HFF-Myc (cell line): ENCODE measurements at regions not wholly inside any gene's neighbourhood (a gene's known extent, or its start where the extent isn't known, plus 50 kb on each side); places are given as distances from the start of the nearest gene placed in this dataset.

Experiments
- DNase-seq: peaks from one replicate; pipeline ENCODE4 v3.0.0-alpha.2; 2011; ENCODE audit warnings: low read depth; ENCODE audit errors: extremely low read depth
- H3K4me3 ChIP-seq: replicated peaks from 2 replicates; pipeline ENCODE4 v1.5.1; 2011; ENCODE audit warnings: low read depth, mild to moderate bottlenecking, control low read depth, low read length
- CTCF ChIP-seq: IDR thresholded peaks from 2 replicates; pipeline ENCODE4 v1.5.1; 2012; ENCODE audit warnings: mild to moderate bottlenecking, low read depth, low read length, control low read depth; ENCODE audit errors: missing control alignments

- TF ChIP-seq CTCF = no peak
- DNase-seq = no peak
- H3K4me3 ChIP-seq = no peak overlapping the region
Observed at GRCh38 chr10:131478377-131478989, 167.0 kb upstream of the TCERG1L start.

- DNase-seq = no peak
- TF ChIP-seq CTCF = no peak
- no peak overlapping the region for H3K4me3 ChIP-seq
Observed at GRCh38 chr10:131480066-131480465, 168.5 kb upstream of the TCERG1L start.

- no peak for TF ChIP-seq CTCF
- no peak overlapping the region for H3K4me3 ChIP-seq
- no peak for DNase-seq
Observed at GRCh38 chr10:131480861-131481260, 169.3 kb upstream of the TCERG1L start.

- TF ChIP-seq CTCF = no peak
- no peak for DNase-seq
- no peak overlapping the region for H3K4me3 ChIP-seq
Observed at GRCh38 chr10:131485732-131486131, 174.2 kb upstream of the TCERG1L start.

GRCh38 chr10:131487822-131488221 is 176.3 kb upstream of the TCERG1L start:
- TF ChIP-seq CTCF = no peak
- H3K4me3 ChIP-seq = no peak overlapping the region
- DNase-seq = no peak

GRCh38 chr10:131490991-131491594 is 179.6 kb upstream of the TCERG1L start:
- no peak for DNase-seq
- H3K4me3 ChIP-seq = no peak overlapping the region
- no peak for TF ChIP-seq CTCF
